ENCODE measurements at regions not wholly inside any gene's neighbourhood (a gene's known extent, or its start where the extent isn't known, plus 50 kb on each side); places are given as distances from the start of the nearest gene placed in this dataset.

DNA sequence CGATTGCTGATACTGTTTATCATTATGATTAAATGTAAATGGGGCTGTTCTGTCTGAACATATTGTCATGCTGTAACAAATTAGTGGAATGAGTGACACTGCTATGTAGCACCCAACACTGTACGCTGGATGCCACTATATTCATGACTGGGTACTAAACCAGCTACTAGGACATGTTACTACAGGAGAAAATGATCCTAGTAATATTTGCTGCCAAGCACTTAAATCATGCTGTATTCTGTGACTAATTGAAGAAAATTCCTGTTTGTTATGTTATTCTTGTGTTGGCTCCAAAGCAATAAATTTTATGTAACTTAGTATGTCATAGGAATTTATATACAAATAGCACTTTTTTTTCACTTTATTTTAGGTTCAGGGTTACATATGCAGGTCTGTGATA, 804.2 kb downstream of the CENPC start:
- TF ChIP-seq, protein P1, sequence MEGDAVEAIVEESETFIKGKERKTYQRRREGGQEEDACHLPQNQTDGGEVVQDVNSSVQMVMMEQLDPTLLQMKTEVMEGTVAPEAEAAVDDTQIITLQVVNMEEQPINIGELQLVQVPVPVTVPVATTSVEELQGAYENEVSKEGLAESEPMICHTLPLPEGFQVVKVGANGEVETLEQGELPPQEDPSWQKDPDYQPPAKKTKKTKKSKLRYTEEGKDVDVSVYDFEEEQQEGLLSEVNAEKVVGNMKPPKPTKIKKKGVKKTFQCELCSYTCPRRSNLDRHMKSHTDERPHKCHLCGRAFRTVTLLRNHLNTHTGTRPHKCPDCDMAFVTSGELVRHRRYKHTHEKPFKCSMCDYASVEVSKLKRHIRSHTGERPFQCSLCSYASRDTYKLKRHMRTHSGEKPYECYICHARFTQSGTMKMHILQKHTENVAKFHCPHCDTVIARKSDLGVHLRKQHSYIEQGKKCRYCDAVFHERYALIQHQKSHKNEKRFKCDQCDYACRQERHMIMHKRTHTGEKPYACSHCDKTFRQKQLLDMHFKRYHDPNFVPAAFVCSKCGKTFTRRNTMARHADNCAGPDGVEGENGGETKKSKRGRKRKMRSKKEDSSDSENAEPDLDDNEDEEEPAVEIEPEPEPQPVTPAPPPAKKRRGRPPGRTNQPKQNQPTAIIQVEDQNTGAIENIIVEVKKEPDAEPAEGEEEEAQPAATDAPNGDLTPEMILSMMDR (IDR thresholded peaks at IDR 0.05 in 8 of 11, conservative IDR thresholded peaks at IDR 0.05 in 3 of 11): no peak
- TF ChIP-seq POLR2AphosphoS5 (IDR thresholded peaks at IDR 0.05) (no peak), POLR2A (IDR thresholded peaks at IDR 0.05) (no peak)
